H1 (cell line): ENCODE measurements at regions not wholly inside any gene's neighbourhood (a gene's known extent, or its start where the extent isn't known, plus 50 kb on each side); places are given as distances from the start of the nearest gene placed in this dataset.

Experiments used
- CHD7 ChIP-seq: fragments of 300-600 bp; sonication (generic); IDR thresholded peaks from 2 replicates; pipeline ENCODE4 v1.7.1; 2012; ENCODE audit warnings: low read length, moderate library complexity, mild to moderate bottlenecking, inconsistent platforms; ENCODE audit not compliant: insufficient replicate concordance
- CTBP2 ChIP-seq: IDR thresholded peaks from 2 replicates; pipeline ENCODE4 v1.7.0; 2011; ENCODE audit warnings: borderline replicate concordance, mild to moderate bottlenecking, moderate library complexity, mixed read lengths, low read length; ENCODE audit not compliant: insufficient read depth, insufficient read length
- EGR1 ChIP-seq: IDR thresholded peaks from 2 replicates; pipeline ENCODE4 v1.6.1; 2011; ENCODE audit warnings: low read depth, low read length, borderline replicate concordance
- RBBP5 ChIP-seq: IDR thresholded peaks from 2 replicates; pipeline ENCODE4 v1.7.1; 2012; ENCODE audit warnings: low read depth, mild to moderate bottlenecking, inconsistent platforms, low read length, moderate library complexity, borderline replicate concordance
- SIX5 ChIP-seq: IDR thresholded peaks from 2 replicates; pipeline ENCODE4 v1.6.1; 2011; ENCODE audit warnings: mild to moderate bottlenecking, low read depth, low read length

GRCh38 chr12:47348206-47348605 is 268.4 kb upstream of the AMIGO2 start (continued):
- no peak for TF ChIP-seq CHD7
- no peak for TF ChIP-seq CTBP2
- TF ChIP-seq SIX5: no peak
- TF ChIP-seq RBBP5: no peak
- TF ChIP-seq EGR1: no peak
